LoVo (cell line): ENCODE measurements at regions not wholly inside any gene's neighbourhood (a gene's known extent, or its start where the extent isn't known, plus 50 kb on each side); places are given as distances from the start of the nearest gene placed in this dataset.

Source experiments
- DNase-seq: peaks from one replicate; pipeline ENCODE4 v3.0.0-alpha.2; 2016; ENCODE audit warnings: low spot score

DNA sequence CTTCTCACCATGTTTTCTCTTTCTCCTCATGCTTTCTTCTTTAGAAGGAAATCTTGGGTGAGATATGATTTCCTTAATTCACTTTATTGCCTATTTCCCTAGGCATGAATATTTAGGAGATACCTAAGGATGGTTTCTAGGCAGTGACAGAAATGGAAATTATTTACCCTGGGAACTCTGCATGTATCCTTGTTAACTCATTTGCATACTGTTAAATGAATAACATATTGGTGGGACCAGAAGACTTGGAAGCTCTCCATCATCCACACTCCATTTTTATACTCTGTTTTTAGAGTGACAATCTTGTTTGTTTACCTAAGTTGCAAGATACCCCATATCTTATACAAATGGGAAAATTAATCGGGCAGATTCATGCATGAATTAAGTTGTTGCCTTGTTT, 285.7 kb downstream of the RNF144B start:
- DNase-seq: no peak

DNA sequence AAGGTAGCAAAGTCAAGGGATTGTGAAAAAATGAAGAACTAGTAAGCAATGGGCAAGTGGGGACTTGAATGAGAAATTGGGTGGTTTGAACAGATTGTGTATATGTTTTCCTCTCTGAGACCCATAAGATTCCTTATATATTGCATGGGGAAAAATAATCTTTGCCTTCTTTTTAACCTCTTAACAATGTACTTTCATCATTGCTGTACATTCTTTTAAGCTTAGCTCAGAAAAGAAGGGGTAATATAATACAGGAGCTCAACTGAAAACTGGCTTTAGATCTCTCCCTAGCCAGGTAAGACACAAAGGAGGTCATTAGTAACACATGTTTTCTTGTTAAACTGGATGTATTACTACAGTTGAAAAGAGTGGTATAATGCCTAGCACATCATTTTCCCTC, 287.2 kb downstream of the RNF144B start:
- no peak for DNase-seq

DNA sequence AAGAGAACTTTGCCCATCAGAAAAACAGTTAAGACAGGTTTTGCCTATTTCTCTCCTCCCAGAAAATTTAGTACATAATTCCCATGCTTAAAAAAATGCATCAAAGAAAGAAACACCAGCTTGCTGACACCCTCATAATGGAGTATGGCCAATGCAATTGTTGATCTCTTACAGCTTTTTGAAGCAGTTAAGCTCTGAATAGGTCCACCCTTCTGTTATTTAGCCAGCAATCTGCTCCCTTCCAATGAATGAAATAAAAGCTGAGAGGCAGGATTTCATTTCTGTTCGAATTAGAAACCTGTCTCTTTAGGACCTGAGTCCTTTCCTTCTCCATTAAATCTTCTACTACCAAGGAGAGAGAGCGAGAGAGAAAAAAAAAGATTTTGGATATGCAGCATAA, 288.7 kb downstream of the RNF144B start:
- DNase-seq: no peak

DNA sequence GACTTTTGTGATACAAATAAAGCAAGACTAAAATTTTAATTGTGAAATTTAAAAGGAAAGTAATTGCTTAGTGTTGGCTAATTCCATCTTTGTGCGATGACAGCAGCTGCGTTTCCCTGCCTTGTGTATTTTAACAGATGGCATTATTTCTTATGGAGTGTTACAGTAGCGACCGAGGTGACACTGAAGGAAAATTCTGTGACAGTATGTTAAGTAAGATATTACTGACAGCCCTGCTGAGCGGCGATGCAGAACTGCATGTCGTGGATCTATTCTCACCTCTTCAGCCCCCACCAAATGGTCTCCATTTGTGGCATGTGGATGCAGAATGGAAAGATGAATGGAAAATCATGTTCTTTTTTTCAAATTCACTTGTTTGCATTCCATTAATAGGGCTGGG, 289.4 kb downstream of the RNF144B start:
- no peak for DNase-seq

DNA sequence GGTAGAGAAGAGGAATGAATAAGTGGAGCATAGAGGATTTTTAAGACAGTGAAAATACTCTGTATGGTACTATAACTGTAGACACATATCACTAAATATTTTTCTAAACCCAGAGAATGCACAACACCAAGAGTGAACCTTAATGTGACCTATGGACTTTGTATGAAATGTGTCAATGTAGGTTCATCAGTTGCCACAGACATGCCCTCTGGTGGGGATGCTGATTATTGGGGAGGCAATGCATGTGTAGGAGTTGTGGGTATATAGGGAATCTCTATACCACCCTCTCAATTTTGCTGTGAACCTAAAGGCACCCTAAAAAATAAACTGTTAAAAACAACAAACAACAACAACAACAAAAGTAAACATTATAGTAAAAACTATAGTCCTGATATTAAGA, 293.7 kb downstream of the RNF144B start:
- no peak for DNase-seq

DNA sequence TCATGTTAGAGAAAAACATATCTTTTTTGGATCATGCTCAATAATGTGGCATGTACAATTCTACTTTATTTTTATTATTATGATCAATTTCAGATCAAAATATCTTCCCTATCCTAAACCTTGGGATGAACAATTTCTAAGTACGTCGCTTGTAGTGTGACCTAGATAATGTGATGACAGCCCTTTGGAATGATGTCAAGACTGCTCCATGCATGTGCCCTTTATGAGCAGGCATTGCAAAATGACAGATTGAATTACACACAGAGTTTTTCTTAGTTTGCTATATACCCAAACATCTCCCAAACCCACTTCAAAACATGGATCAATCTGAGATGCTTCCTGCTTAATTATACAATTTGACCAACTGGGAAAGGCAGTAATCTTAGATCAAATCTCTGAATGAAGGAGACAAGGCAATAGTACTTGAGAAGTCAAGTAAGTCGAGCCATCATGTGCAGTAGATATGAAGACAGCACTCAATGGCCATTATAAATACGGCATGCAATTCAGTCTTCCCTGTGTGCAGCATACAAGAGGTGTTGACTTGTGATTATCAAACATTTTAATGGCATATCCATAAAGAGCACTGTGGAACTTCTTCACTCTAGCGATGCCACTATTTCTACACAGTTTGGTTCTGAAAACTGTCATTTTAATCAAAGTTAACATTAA, 294.8 kb downstream of the RNF144B start:
- DNase-seq: no peak

DNA sequence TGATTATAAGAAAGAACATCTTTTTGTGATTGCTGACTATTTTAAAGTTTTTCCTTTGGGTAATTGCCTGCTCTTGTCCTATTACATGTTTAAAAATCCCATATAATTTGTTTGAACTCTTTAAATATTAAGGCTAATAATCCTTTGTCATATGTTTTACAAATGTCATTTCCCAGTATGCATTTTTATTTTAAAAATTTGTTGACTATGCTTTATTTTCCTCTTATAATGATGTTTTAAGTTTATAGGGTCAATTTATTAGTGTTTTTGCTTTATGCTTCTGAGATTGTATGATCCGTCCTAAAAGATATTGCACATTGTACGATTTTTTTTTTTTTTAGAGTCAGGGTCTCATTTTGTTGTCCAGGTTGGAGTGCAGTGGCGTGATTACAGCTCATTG, 297.2 kb downstream of the RNF144B start:
- DNase-seq: no peak

DNA sequence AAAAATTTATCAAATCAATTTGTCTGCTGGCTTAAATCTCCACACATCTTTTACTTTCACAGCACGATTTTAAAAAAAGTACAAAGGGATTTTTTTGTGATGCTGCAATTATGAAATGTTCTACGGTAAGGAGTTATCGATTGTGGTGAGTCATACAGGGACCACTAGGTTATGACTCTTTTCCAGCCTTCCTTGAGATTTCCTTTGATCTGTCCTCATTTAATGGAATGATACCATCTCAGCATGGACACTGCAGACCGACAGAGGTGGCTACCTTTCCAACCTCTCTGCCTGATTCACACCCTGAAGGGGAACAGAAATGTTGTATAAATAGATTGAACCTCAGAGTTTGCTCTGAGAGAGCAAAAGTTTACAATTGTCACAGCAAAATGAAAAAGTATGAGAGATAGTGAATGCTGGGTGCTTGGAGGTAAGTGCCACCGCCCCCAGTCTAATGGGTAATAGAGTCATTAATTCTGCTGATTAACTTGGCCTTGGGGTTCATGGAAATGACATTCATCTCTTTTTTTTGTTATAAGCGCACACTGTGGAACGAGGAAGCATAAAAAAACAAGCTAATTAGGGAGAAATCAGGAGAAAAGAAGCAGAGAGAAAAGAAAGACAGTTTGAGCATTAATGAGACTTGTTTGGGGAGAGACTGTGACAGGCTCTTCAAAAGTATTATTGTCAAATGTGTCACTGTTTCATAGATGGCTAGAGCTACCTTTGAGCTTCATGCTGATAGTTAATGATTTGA, 306.0 kb downstream of the RNF144B start:
- DNase-seq: no peak

DNA sequence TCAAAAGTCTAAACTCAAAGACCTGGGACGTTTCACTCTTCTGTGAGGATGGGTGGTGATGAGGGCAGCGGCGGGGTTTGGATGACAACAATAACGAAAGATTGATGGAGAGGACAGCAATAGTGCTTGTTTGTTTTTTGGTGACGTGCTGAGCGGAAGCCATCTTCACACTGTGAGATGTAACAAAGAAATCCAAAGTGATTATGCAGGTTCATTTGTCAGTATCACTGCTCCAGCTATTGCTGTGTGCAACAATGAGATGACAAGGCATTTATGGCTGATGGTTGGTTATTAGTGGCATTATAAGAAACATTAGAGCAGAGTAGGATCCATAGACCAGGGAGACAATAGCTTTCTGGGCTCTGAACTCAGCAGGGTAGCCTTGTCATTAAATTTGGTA, 306.7 kb downstream of the RNF144B start:
- DNase-seq: no peak

DNA sequence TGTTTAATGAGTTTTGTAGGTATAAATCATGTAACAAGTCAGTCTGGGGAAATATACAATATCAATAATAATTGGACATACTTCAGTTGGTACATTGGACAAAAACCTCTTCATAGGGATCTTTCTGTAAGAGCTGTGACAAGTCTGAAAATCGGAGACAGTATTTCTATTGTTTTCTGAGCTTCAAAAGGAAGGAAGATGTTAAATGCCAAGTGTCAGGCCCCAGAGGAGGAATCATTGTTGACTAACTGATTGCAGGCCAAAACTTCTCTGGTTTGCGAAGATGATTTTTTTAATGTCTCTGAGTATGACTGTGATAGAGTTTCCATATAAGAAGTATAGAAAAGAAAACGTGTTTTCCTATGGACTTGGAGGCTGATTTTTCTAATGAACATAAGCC, 316.4 kb downstream of the RNF144B start:
- DNase-seq: no peak

DNA sequence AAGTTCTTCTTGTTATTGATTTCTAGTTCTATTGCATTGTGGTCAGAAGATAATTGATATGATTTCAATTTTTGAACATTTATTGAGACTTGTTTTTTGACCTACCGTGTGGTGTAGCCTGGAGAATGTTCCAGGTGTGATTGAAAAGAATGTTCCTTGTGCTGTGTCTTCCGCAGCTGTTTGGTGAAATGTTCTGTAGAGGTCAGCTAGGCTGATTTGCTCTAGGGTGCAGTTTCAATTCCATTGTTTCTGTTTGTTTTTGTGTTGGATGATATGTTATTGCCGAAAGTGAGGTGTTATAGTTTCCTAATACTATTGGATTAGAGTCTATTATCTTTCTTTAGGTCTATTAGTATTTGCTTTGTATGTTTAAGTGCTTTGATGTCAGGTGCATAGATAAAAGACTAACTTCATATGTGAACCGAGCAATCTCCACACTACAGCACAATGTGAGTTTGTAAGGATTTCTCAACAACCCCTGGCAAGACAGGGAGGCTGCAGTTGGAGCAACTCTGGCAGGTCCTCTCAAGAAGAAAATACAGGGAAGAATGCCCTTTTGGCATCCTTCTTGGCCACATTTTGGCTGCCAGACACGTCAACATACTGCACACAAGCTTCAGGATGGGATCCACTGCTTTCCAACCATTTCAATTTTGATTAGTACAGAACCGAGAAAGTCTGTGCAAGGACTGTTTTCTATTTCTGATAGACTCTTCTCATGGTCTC, 320.7 kb downstream of the RNF144B start:
- no peak for DNase-seq

DNA sequence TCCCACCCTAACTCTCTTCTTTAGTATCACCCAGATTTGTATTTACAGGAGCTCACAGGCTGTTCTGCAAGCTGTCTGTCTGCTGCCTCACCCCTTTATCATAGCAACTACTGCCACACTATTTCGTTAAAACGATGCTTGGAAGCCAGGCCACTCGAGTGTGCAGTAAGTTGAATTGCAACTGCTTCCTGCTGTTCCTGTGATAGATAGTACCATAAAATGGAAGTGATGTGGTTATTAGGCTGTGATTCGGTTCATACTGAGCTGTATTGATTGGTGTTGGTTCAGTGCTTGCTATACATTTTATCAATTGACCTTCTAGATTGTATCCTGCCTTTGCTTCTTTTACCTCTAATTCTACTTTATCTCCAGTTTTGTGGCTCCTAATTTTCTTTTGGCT, 325.4 kb downstream of the RNF144B start:
- no peak for DNase-seq

DNA sequence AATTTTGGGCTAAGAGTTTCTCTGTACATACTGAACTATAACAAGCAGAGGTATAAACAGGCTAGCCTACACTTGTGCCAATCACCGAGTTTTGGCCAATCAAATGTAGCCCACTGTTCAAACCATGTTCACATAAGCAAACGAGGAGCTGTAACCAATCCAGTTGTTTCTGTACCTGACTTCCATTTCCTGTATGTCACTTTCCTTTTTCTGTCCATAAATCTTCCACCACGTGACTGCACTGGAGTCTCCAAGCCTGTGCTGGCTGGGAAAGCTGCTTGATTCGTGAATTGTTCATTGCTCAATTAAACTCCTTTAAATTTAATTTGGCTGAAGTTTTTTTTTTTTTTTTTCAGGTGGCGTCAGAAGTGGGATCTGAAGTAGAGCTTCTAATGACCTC, 332.9 kb downstream of the RNF144B start:
- no peak for DNase-seq

DNA sequence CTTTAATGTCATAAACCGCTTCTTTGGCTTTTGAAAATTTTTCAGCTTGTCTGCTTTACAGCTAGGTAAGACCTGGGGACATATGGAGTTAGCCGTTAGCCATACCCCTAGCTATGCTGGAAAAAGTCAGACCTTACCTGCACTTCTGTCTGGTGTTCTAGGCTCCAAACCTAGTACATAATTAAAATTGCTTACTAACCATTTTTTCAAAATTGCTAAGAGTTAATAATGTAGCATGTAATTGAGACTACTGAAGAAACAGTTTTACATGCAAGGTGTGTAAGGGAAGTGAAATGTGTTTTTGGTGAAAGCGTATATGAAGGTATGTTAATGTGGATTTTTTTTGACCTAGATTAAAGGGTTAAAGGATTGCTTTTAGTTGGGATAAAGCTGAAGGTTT, 336.9 kb downstream of the RNF144B start:
- DNase-seq: no peak

DNA sequence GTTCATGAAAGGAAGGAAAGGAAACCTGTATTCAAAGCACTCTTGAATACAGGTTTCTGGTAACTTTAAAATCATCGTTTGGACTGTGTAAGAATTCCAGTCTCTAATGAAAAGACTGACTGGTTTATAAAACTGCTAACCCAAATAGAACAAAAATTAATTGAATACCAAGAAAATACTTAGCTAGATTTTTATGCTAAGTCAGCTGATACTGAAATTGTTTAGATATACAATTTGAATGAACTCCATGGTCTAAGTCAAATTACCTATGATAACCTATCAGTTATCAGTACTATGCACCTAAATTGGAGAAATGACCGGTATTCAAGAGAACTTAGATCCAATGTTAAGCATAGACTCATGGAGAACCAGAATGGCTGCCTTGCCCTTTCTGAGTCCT, 338.3 kb downstream of the RNF144B start:
- DNase-seq: no peak

DNA sequence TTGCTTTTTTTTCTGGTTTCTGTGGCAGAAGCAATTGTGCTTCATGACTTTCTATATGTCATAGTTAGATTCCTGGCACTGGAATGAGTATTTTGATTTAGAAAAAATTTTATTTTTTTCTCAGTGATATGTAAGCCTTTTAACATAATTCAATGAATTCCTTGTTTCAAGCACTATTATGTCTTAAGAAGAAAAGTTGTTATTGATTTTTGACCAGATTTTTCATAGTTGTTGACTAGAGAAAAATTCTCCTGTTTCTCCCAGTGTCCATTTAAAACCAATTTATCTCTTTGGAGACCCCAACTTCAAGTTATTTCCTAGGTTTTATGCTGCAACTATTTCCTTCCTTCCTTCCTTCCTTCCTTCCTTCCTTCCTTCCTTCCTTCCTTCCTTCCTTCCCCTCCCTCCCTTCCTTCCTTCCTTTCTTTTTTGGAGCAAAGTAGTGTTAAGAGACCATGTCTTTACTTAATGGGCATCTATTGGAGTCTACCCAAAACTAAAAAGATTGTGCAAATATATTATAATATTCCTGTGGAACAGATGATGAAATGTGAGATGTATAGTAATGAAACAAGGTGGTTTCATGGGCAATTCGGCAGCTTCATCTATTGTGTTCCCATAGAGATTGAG, 346.9 kb downstream of the RNF144B start:
- no peak for DNase-seq

DNA sequence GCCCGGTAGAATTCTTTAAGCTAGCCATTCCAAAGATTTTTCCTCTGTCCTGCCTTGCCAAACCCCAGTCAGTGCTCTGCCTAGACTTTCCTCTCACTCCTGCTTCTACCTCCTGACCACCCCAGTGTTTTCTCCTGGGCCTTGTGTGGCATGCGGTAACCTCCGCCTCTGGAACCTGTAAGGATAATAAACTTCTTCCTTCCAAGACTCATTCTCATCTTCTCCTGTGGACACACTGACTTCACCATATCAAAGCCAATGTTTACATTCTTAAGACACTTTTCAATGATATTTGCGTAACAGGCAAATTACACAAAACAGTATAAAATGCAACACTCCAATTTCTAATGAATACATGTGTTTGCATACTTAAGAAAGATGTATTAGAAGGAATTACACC, 354.6 kb downstream of the RNF144B start:
- DNase-seq: no peak

DNA sequence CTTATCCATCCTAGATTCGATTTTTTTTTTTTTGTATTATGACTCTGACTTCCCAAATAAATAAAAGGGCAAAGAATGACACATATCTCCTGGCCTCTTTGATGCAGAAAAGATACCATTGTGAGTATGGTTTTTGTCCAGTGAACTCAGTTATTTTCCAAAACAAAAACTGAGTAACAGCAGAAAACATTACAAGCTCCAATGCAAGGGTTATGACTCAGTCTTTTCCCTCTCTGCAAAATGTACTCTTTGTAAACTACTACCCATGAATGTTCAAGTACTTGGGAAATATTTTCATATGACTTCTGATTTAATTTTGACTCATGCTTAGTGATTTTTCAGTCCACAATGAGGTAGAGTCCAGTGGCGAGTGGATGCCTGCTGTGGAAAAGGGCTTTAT, 355.3 kb downstream of the RNF144B start:
- no peak for DNase-seq

DNA sequence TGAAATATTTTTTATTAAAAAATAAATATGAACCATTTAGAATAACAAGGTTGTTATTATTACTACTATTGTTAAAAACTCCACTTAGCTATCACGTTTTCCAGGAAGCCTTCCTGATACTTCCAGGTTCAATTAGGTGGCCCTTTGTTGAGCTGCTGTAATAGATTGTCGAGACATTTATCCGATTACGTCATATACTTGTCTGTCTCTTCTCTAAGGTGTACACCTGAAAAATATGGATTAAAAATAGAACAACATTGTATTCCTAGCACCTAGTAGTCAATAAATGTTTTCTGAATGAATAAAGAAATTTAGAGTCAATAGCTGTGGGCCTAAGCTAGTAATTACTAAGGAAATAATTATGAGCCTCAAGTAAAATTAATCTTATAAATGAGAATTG, 359.6 kb downstream of the RNF144B start:
- DNase-seq: no peak

DNA sequence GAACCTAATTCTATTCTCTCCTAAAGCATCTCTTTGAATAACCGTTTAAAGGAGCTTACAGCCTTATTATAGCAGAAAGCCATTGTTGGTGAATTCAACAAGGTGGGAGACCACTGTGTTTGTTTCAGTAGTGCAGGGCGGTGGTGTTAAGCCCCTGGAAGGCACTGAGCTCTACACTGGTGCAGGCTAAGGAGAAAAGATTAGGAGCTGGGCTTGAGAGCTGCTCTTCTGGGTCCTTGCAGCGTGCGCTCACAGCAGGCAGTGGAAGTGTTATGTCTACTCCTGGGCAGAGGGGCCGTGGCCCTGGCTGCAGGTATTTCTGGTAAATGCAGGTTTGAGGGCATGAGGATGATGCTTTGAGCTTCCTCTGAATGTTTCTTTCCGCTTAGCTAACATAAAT, 361.2 kb downstream of the RNF144B start:
- DNase-seq: no peak

DNA sequence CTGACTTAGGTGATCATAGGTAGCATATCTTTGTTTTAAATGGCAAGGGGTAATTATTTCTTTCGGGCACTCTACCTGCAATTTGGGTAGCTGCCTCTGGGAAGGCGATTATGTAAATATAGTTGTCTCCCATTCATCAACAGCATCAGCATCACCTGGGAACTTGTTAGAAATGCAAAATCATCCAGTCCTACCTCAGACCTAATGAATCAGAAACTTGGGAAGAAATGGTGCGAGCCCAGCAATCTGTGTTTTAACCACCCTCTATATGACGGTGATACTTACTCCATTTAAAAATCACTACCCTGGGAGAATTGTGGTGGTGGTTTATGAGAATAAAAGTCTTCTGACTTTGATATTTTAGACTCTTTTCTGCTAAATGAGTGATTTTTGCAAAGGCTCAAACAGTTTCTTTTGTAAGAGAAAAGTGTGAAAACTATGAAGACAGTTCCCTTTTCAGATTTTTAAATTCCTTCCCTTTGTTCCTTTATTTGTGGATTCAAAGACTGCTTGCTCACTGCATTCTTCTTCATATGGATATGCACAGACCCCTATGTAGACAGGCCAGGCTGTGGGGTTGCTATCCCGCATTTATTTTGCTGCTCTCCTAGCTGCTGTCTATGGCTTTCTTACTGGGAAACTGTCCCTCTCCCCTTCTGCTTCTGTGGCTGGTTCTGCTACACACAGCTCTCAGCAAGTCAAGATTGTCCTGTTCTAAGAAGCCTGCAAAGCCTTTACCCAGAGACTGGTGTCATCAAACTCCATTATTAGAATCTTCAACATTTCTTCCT, 365.3 kb downstream of the RNF144B start:
- no peak for DNase-seq

DNA sequence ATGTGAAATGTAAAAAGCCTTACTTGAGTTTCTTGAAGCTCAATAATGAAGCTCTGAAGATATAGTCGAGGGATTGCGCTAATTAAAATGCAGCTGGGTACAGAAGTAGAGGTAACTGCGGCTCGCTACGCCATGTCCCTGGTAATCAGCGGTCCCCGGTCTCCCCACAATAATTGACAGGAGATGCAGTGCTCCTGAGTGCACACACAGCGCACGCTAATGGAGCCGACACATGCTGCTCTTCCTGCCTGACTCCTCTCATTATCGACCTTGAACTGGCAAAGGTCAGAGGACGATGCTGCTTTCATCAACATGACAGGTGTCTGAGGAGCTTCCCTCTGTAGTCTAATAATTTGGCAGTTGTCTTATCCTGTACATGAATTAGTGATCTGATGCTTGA, 365.9 kb downstream of the RNF144B start:
- no peak for DNase-seq
